HCT116 (cell line): ENCODE measurements at regions not wholly inside any gene's neighbourhood (a gene's known extent, or its start where the extent isn't known, plus 50 kb on each side); places are given as distances from the start of the nearest gene placed in this dataset.

Experiments used
- ATAC-seq: fragments of 200-7000 bp; cut with Tn5 transposase; 2 replicates; pipeline ENCODE4 v1.9.1; 2020; ENCODE audit warnings: mild to moderate bottlenecking, moderate library complexity
- BruUV-seq: library from RNA; stranded (reverse); fragments of 400-500 nt; replicated peaks from 2 replicates; lab custom pipeline; 2021; lab: Mats Ljungman, UMichigan
- CTCF ChIA-PET: fragments of 300-600 bp; sonication (Branson Sonifier 250); formaldehyde crosslinking; loops from one replicate; lab custom pipeline; 2021; ENCODE audit warnings: antibody characterized with exemption; lab: Charles Lee
- POLR2A ChIA-PET: fragments of 300-600, 350-600 bp; sonication (Branson Sonifier 250); formaldehyde crosslinking; loops from one replicate; lab custom pipeline; 2021; ENCODE audit warnings: antibody characterized with exemption; lab: Charles Lee
- RAD21 ChIA-PET, 2 experiments: fragments of 300-600 bp; sonication (Branson Sonifier 250); formaldehyde crosslinking; loops; one replicate each; lab custom pipeline; 2023; ENCODE audit warnings: low total read pairs in 2 of 2; ENCODE audit not compliant: uncharacterized antibody in 2 of 2, unreplicated experiment in 2 of 2, low non-redundant PET in 1 of 2; lab: Charles Lee
- DNase-seq: peaks from one replicate; pipeline ENCODE4 v3.0.0-alpha.2; 2010; ENCODE audit warnings: low read depth, low spot score
- H2AFZ ChIP-seq: fragments of 200-600 bp; shearing (Covaris generic), sonication (generic); 2 replicates; pipeline ENCODE4 v1.6.1; 2017; ENCODE audit warnings: low read depth, mixed run types, mixed read lengths, antibody characterized with exemption, low read length; ENCODE audit not compliant: poor library complexity, severe bottlenecking
- H3K27ac ChIP-seq: 2 replicates; pipeline ENCODE4 v1.5.1; 2012; ENCODE audit warnings: low read depth, low read length
- H3K27me3 ChIP-seq: fragments of 200-600 bp; sonication (generic); 2 replicates; pipeline ENCODE4 v1.6.1; 2016; ENCODE audit warnings: mixed run types, low read length, mixed read lengths; ENCODE audit not compliant: insufficient read depth
- H3K36me3 ChIP-seq, 2 experiments: fragments of 200-500 bp in 1 of 2; fragments of 200-600 bp in 1 of 2; sonication (Bioruptor generic) in 1 of 2; sonication (generic) in 1 of 2; 2 replicates each; pipeline versions ENCODE4 v1.5.1 to v1.6.1; 2014 to 2016; ENCODE audit warnings: low read length in 2 of 2, inconsistent platforms in 1 of 2, mixed read lengths in 1 of 2, mixed run types in 1 of 2; ENCODE audit not compliant: insufficient read depth in 2 of 2, control insufficient read depth in 1 of 2
- H3K4me1 ChIP-seq, 2 experiments: fragments of 200-600 bp in 1 of 2; sonication (generic) in 1 of 2; 2 replicates each; pipeline versions ENCODE4 v1.5.1 to v1.6.1; 2012 to 2017; ENCODE audit warnings: low read length in 2 of 2, inconsistent platforms in 1 of 2, mild to moderate bottlenecking in 1 of 2, mixed read lengths in 1 of 2, mixed run types in 1 of 2, moderate library complexity in 1 of 2; ENCODE audit not compliant: insufficient read depth in 2 of 2, control insufficient read depth in 1 of 2
- H3K4me2 ChIP-seq: fragments of 200-600 bp; sonication (generic); 2 replicates; pipeline ENCODE4 v1.6.1; 2017; ENCODE audit warnings: mixed run types, low read length, mixed read lengths
- H3K4me3 ChIP-seq, 2 experiments: fragments of 200-600 bp in 1 of 2; sonication (generic) in 1 of 2; replicated peaks in 1 of 2; 2 replicates each; pipeline ENCODE4 v1.5.1; 2011 to 2016; ENCODE audit warnings: low read length in 2 of 2, control low read depth in 1 of 2, low read depth in 1 of 2, mild to moderate bottlenecking in 1 of 2, mixed read lengths in 1 of 2, mixed run types in 1 of 2
- H3K79me2 ChIP-seq: fragments of 200-600 bp; sonication (generic); 2 replicates; pipeline ENCODE4 v1.6.1; 2017; ENCODE audit warnings: mild to moderate bottlenecking, mixed run types, low read length, moderate library complexity, mixed read lengths; ENCODE audit not compliant: insufficient read depth
- H3K9ac ChIP-seq: fragments of 200-600 bp; sonication (generic); 2 replicates; pipeline ENCODE4 v1.6.1; 2016; ENCODE audit warnings: low read length, mixed read lengths
- H3K9me2 ChIP-seq: fragments of 200-600 bp; sonication (generic), shearing (Covaris generic); 2 replicates; pipeline ENCODE4 v1.6.1; 2017; ENCODE audit warnings: mixed run types, mild to moderate bottlenecking, moderate library complexity; ENCODE audit not compliant: insufficient read depth
- H3K9me3 ChIP-seq, 2 experiments: fragments of 200-500 bp in 1 of 2; fragments of 200-600 bp in 1 of 2; sonication (Bioruptor generic) in 1 of 2; sonication (generic) in 1 of 2; 2 replicates each; pipeline ENCODE4 v1.6.1; 2014 to 2017; ENCODE audit warnings: low read length in 2 of 2, mixed read lengths in 2 of 2, inconsistent platforms in 1 of 2, low read depth in 1 of 2, mild to moderate bottlenecking in 1 of 2, mixed run types in 1 of 2, moderate library complexity in 1 of 2; ENCODE audit not compliant: control insufficient read depth in 1 of 2, insufficient read depth in 1 of 2
- H4K20me1 ChIP-seq: fragments of 200-600 bp; sonication (generic), shearing (Covaris generic); 2 replicates; pipeline ENCODE4 v1.6.1; 2017; ENCODE audit warnings: mixed run types, mild to moderate bottlenecking, moderate library complexity; ENCODE audit not compliant: insufficient read depth
- CBX3 ChIP-seq: IDR thresholded peaks from 2 replicates; pipeline ENCODE4 v1.6.1; 2012; ENCODE audit warnings: low read depth
- CEBPB ChIP-seq: IDR thresholded peaks from 2 replicates; pipeline ENCODE4 v1.6.1; 2012; ENCODE audit warnings: low read depth
- EGR1 ChIP-seq: IDR thresholded peaks from 2 replicates; pipeline ENCODE4 v1.6.1; 2012; ENCODE audit warnings: low read depth
- ELF1 ChIP-seq: IDR thresholded peaks from 2 replicates; pipeline ENCODE4 v1.6.1; 2012; ENCODE audit warnings: low read depth, borderline replicate concordance
- EZH2 ChIP-seq: fragments of 200-600 bp; sonication (generic); IDR thresholded peaks from 2 replicates; pipeline ENCODE4 v1.6.1; 2017; ENCODE audit warnings: antibody characterized with exemption, mixed run types
- EZH2phosphoT487 ChIP-seq: fragments of 200-600 bp; IDR thresholded peaks from 2 replicates; pipeline ENCODE4 v1.6.1; 2018; ENCODE audit warnings: antibody characterized with exemption, borderline replicate concordance
- FOSL1 ChIP-seq: IDR thresholded peaks from 2 replicates; pipeline ENCODE4 v1.6.1; 2012; ENCODE audit warnings: low read depth
- JUND ChIP-seq: IDR thresholded peaks from 2 replicates; pipeline ENCODE4 v1.6.1; 2012
- POLR2A ChIP-seq: IDR thresholded peaks from 2 replicates; pipeline ENCODE4 v1.7.0; 2011; ENCODE audit warnings: borderline replicate concordance; ENCODE audit not compliant: insufficient read depth, insufficient read length; ENCODE audit errors: extremely low read depth
- RAD21 ChIP-seq: IDR thresholded peaks from 2 replicates; pipeline ENCODE4 v1.6.1; 2012; ENCODE audit warnings: low read depth, mild to moderate bottlenecking
- SRF ChIP-seq: IDR thresholded peaks from 2 replicates; pipeline ENCODE4 v1.6.1; 2012; ENCODE audit warnings: low read depth
- TCF7L2 ChIP-seq: IDR thresholded peaks from 2 replicates; pipeline ENCODE4 v1.7.0; 2011; ENCODE audit warnings: borderline replicate concordance, inconsistent platforms; ENCODE audit not compliant: insufficient read depth, insufficient read length; ENCODE audit errors: extremely low read depth
- YY1 ChIP-seq: IDR thresholded peaks from 2 replicates; pipeline ENCODE4 v1.6.1; 2011; ENCODE audit warnings: low read length, low read depth, moderate library complexity, mild to moderate bottlenecking; ENCODE audit not compliant: insufficient replicate concordance; ENCODE audit errors: extremely low read depth
- intact Hi-C: fragments of 100-400 bp; cut with micrococcal nuclease; formaldehyde crosslinking; loops from 2 replicates; pipeline ENCODE4 v1.10.0; 2022
- TF ChIP-seq, protein P1 (sequence below): IDR thresholded peaks from 2 replicates; pipeline ENCODE4 v1.6.1; 2012; ENCODE audit warnings: low read depth
- TF ChIP-seq, protein P2 (sequence below): IDR thresholded peaks from 2 replicates; pipeline ENCODE4 v1.6.1; 2012
- TF ChIP-seq, protein P3 (sequence below), 3 experiments: fragments of 200-600 bp in 1 of 3; sonication (generic) in 1 of 3; IDR thresholded peaks in 2 of 3; conservative IDR thresholded peaks in 1 of 3; 2 replicates each; pipeline ENCODE4 v1.5.1; 2012 to 2017; ENCODE audit warnings: low read depth in 2 of 3, low read length in 2 of 3, antibody characterized with exemption in 1 of 3, borderline replicate concordance in 1 of 3, control low read depth in 1 of 3, mild to moderate bottlenecking in 1 of 3, mixed read lengths in 1 of 3, mixed run types in 1 of 3, moderate library complexity in 1 of 3; ENCODE audit not compliant: insufficient read depth in 1 of 3

GRCh38 chr4:104905546-104905945, 241.1 kb upstream of the TET2 start:
- ATAC-seq: no peak
- DNase-seq: no peak
- Histone ChIP-seq H3K9ac (no peak overlapping the region), H2AFZ (no peak overlapping the region), H3K79me2 (no peaks in the 10 kb centered on the region), H3K27me3 (no peaks in the 10 kb centered on the region), H4K20me1 (no peaks in the 10 kb centered on the region), H3K36me3 (no peaks in the 10 kb centered on the region), H3K4me3 (no peak overlapping the region), H3K4me1 (no peaks in the 10 kb centered on the region), H3K27ac (no peak overlapping the region), H3K4me2 (no peak overlapping the region), H3K9me2 (no peaks in the 10 kb centered on the region), H3K9me3 (no peaks in the 10 kb centered on the region)
- TF ChIP-seq ELF1 (no peak), EZH2phosphoT487 (no peak), SRF (no peak), CEBPB (no peak), TCF7L2 (no peak), POLR2A (no peak)
- TF ChIP-seq, protein P1, sequence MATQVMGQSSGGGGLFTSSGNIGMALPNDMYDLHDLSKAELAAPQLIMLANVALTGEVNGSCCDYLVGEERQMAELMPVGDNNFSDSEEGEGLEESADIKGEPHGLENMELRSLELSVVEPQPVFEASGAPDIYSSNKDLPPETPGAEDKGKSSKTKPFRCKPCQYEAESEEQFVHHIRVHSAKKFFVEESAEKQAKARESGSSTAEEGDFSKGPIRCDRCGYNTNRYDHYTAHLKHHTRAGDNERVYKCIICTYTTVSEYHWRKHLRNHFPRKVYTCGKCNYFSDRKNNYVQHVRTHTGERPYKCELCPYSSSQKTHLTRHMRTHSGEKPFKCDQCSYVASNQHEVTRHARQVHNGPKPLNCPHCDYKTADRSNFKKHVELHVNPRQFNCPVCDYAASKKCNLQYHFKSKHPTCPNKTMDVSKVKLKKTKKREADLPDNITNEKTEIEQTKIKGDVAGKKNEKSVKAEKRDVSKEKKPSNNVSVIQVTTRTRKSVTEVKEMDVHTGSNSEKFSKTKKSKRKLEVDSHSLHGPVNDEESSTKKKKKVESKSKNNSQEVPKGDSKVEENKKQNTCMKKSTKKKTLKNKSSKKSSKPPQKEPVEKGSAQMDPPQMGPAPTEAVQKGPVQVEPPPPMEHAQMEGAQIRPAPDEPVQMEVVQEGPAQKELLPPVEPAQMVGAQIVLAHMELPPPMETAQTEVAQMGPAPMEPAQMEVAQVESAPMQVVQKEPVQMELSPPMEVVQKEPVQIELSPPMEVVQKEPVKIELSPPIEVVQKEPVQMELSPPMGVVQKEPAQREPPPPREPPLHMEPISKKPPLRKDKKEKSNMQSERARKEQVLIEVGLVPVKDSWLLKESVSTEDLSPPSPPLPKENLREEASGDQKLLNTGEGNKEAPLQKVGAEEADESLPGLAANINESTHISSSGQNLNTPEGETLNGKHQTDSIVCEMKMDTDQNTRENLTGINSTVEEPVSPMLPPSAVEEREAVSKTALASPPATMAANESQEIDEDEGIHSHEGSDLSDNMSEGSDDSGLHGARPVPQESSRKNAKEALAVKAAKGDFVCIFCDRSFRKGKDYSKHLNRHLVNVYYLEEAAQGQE: no peak
- BruUV-seq: no TSS peak
- CTCF ChIA-PET: no interaction called here
- intact Hi-C loops: no loop called here
- POLR2A ChIA-PET: no interaction called here
- RAD21 ChIA-PET: no interaction called here

GRCh38 chr4:104906276-104906675, 240.4 kb upstream of the TET2 start:
- H4K20me1 ChIP-seq: no peaks in the 10 kb centered on the region
- CTCF ChIA-PET: no interaction called here
- no peak overlapping the region for H3K4me3 ChIP-seq
- BruUV-seq: no TSS peak
- no peak overlapping the region for H3K27ac ChIP-seq
- no peaks in the 10 kb centered on the region for H3K27me3 ChIP-seq
- no peaks in the 10 kb centered on the region for H3K36me3 ChIP-seq
- ATAC-seq (no peak), DNase-seq (no peak)
- H3K79me2 ChIP-seq: no peaks in the 10 kb centered on the region
- no peaks in the 10 kb centered on the region for H3K9me2 ChIP-seq
- H3K4me1 ChIP-seq: no peaks in the 10 kb centered on the region
- POLR2A ChIA-PET: no interaction called here
- H3K9ac ChIP-seq: no peak overlapping the region
- no peaks in the 10 kb centered on the region for H3K9me3 ChIP-seq
- no peak overlapping the region for H2AFZ ChIP-seq
- RAD21 ChIA-PET: no interaction called here
- intact Hi-C loops: no loop called here
- no peak overlapping the region for H3K4me2 ChIP-seq
- TF ChIP-seq, protein P2, sequence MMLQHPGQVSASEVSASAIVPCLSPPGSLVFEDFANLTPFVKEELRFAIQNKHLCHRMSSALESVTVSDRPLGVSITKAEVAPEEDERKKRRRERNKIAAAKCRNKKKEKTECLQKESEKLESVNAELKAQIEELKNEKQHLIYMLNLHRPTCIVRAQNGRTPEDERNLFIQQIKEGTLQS: no peak
- TF ChIP-seq JUND: no peak
- no peak for TF ChIP-seq CBX3
- TF ChIP-seq EZH2: no peak
- TF ChIP-seq, protein P3, sequence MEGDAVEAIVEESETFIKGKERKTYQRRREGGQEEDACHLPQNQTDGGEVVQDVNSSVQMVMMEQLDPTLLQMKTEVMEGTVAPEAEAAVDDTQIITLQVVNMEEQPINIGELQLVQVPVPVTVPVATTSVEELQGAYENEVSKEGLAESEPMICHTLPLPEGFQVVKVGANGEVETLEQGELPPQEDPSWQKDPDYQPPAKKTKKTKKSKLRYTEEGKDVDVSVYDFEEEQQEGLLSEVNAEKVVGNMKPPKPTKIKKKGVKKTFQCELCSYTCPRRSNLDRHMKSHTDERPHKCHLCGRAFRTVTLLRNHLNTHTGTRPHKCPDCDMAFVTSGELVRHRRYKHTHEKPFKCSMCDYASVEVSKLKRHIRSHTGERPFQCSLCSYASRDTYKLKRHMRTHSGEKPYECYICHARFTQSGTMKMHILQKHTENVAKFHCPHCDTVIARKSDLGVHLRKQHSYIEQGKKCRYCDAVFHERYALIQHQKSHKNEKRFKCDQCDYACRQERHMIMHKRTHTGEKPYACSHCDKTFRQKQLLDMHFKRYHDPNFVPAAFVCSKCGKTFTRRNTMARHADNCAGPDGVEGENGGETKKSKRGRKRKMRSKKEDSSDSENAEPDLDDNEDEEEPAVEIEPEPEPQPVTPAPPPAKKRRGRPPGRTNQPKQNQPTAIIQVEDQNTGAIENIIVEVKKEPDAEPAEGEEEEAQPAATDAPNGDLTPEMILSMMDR (IDR thresholded peaks at IDR 0.05 in 2 of 3, conservative IDR thresholded peaks at IDR 0.05 in 1 of 3; ENCODE audit: borderline replicate concordance in 1 of 3, insufficient read depth in 1 of 3, low read depth in 2 of 3, low read length in 2 of 3): no peak
- TF ChIP-seq FOSL1: no peak
- TF ChIP-seq YY1: no peak
- no peak for TF ChIP-seq EGR1
- no peak for TF ChIP-seq RAD21
- no peak for TF ChIP-seq EZH2phosphoT487
- no peak for TF ChIP-seq POLR2A
- TF ChIP-seq SRF: no peak
